ENCODE measurements at regions not wholly inside any gene's neighbourhood (a gene's known extent, or its start where the extent isn't known, plus 50 kb on each side); places are given as distances from the start of the nearest gene placed in this dataset.

GRCh38 chr1:13878021-13878420 is 178.0 kb downstream of the PRDM2 start:
- no peak overlapping the region for H3K4me3 ChIP-seq (ENCODE audit: low read depth, low read length)
- no peak for TF ChIP-seq CTCF (IDR thresholded peaks at IDR 0.05; ENCODE audit: low read depth, low read length, missing control alignments)
- DNase-seq (ENCODE audit: low read depth), result no peak
- in situ Hi-C loops (cut with HindIII; ENCODE audit: low sequenced_read_pairs), result no loop called here

- H3K4me3 ChIP-seq (ENCODE audit: low read depth, low read length), result no peak overlapping the region
- in situ Hi-C loops (cut with HindIII; ENCODE audit: low sequenced_read_pairs), result no loop called here
- TF ChIP-seq CTCF (IDR thresholded peaks at IDR 0.05; ENCODE audit: low read depth, low read length, missing control alignments), result no peak
- no peak for DNase-seq (ENCODE audit: low read depth)
These were observed 178.5 kb downstream of the PRDM2 start for GRCh38 chr1:13878451-13878850.

- no peak for DNase-seq (ENCODE audit: low read depth)
- in situ Hi-C loops (cut with HindIII; ENCODE audit: low sequenced_read_pairs), result no loop called here
These were observed 181.5 kb downstream of the PRDM2 start for GRCh38 chr1:13881385-13882088.

GRCh38 chr1:13888351-13888986 is 188.5 kb downstream of the PRDM2 start:
- DNase-seq (ENCODE audit: low read depth), result no peak
- no peak for TF ChIP-seq CTCF (IDR thresholded peaks at IDR 0.05; ENCODE audit: low read depth, low read length, missing control alignments)
- in situ Hi-C loops (cut with HindIII; ENCODE audit: low sequenced_read_pairs), result no loop called here
- no peak overlapping the region for H3K4me3 ChIP-seq (ENCODE audit: low read depth, low read length)

More at GRCh38 chr1:13881385-13882088, 181.5 kb downstream of the PRDM2 start:
- no peak for TF ChIP-seq CTCF (IDR thresholded peaks at IDR 0.05; ENCODE audit: low read depth, low read length, missing control alignments)
- no peak overlapping the region for H3K4me3 ChIP-seq (ENCODE audit: low read depth, low read length)

GRCh38 chr1:13889495-13889894 is 189.5 kb downstream of the PRDM2 start:
- H3K4me3 ChIP-seq (ENCODE audit: low read depth, low read length), result no peak overlapping the region
- in situ Hi-C loops (cut with HindIII; ENCODE audit: low sequenced_read_pairs), result no loop called here
- no peak for DNase-seq (ENCODE audit: low read depth)
- TF ChIP-seq CTCF (IDR thresholded peaks at IDR 0.05; ENCODE audit: low read depth, low read length, missing control alignments), result no peak

- in situ Hi-C loops (cut with HindIII; ENCODE audit: low sequenced_read_pairs), result no loop called here
- DNase-seq (ENCODE audit: low read depth), result no peak
- H3K4me3 ChIP-seq (ENCODE audit: low read depth, low read length), result no peak overlapping the region
- TF ChIP-seq CTCF (IDR thresholded peaks at IDR 0.05; ENCODE audit: low read depth, low read length, missing control alignments), result no peak
These were observed 190.8 kb downstream of the PRDM2 start for GRCh38 chr1:13890766-13891165.
